T-helper 2 cell treated with Interferon-gamma antibody and Interleukin-4, amounts not matched to agents 100 ng/mL and 5 ng/mL, for 36 hours (primary cell): ENCODE measurements at regions not wholly inside any gene's neighbourhood (a gene's known extent, or its start where the extent isn't known, plus 50 kb on each side); places are given as distances from the start of the nearest gene placed in this dataset.

Source experiments
- intact Hi-C: fragments of 100-400 bp; cut with micrococcal nuclease; formaldehyde crosslinking; loops from one replicate; pipeline ENCODE4 v1.15.1; 2023

DNA sequence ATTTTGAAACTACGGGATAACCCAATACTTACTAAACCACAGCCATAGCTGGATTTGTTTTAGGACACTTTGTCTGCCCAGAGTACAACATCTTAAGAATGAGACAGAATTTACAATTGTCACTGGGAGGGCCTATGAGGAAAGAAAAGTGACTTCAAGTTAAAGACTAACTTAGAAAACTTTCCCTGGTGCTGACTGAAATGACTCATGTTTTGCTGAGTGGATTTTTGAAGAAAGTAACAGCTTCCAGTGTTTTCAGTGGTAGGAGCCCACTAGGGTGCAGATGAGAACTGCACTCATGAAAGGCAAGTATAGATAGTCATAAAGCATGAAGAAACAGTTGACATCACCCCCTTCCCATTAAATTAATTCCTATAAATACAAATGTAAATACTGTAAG lies 988.2 kb upstream of the MAP3K7 start:
- intact Hi-C loops = no loop called here

DNA sequence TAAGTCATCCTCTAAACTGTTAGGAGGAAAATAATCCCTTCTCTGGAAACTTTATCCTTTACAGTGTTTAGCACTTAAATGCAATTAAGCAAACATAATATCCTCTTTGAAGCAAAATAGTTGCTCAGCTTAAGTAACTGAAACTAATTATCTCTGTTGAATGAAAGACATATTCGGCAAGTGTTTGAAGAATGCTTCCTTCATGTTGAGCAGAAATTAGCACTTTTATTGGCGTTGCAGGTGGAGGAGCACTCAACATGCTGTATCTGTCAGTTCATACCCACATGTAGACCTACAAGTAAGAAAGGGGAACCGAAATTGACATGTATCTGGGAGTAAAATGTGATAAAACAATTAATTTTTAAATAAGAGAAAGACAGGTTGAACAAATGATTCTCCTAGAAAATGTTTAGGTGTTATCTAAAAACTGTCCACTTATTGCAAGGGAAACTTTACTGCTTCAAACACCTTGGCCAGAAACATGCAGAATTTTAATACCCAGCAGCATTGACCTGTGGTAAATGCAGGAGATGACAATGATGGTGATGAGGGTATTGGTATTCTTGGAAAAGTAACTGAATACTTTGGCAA lies 987.0 kb upstream of the MAP3K7 start:
- intact Hi-C loops = no loop called here

DNA sequence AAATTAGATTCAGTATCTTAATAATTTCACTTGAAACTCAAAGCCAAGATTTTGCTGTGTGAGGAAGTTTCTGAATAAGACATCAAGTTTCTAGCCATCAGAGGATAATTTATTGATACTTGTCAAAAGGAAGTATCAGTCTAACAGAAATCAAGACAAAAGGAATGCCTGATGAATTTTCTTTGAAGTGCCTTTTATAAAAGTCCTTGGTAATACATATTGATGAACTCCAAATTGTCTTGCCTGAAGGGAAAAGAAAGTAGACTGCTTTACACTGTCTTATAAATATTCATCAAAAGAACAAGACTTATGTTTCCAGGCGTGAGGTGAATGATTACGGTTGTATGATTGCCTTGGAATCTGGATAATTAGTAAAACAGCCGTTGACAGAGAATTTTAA lies 986.0 kb upstream of the MAP3K7 start:
- intact Hi-C loops = no loop called here

DNA sequence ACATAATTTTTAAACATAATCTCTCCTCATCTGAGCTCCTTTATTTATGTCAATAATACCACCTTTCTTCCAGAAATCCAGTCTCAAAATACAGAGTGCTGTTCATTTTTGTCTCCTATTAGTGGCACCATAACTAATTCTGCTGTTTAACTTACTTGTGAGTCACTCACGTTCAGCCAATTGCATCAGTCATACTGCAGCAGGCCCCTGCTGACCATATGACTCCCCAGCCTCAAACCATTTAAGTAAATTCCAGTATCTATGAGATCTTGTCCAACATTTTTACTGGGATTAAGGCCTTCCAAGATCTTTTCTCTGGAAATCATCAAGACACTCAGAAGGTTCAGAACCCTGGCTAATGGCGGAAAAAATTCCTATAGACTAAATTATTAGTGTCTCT lies 982.2 kb upstream of the MAP3K7 start:
- intact Hi-C loops = no loop called here

DNA sequence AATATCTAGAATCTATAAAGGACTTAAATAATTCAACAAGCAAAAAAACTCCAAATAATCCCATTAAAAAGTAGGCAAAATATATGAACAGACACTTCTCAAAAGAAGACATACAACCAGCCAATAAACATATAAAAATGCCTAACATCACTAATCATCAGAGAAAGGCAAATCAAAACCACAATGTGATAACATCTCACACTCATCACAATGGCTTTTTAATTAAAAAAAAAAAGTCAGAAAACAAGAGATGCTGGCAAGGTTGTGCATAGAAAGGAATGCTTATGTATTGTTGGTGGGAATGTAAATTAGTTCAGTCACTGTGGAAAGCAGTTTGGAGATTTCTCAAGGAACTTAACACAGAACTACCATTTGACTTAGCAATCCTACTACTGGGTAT lies 979.6 kb upstream of the MAP3K7 start:
- intact Hi-C loops = no loop called here

DNA sequence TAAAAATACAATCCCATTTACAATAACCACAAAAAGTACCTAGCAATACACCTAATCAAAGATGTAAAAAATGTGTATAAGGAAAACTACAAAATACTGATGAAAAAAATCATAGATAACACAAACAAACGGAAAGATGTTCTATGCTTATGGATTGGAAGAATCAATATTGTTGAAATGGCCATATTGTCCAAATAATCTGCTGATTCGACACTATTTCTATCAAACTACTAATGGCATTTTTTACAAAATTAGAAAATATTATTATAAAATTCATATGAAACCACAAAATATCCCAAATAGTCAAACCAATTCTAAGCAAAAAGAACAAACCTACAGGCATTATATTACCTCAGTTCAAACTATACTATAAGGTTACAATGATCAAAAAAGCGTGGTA lies 978.3 kb upstream of the MAP3K7 start:
- intact Hi-C loops = no loop called here

DNA sequence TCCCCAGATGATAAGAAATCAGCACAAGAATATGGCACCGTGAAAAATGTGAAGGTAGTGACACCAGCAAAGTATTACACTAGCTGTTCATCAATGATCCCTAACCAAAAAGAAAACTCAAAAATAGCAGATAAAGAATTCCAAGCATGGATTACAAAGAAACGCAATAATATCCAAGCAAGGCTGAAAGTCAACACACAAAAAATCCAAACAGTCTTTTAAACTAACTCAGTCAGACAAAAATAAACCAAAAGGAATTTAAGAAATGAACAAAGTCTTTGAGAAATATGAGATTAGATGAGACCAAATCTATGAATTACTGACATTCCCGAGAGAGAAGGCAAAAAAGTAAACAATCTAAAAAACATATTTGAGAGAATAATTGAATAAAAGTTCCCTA lies 976.1 kb upstream of the MAP3K7 start:
- intact Hi-C loops = no loop called here

DNA sequence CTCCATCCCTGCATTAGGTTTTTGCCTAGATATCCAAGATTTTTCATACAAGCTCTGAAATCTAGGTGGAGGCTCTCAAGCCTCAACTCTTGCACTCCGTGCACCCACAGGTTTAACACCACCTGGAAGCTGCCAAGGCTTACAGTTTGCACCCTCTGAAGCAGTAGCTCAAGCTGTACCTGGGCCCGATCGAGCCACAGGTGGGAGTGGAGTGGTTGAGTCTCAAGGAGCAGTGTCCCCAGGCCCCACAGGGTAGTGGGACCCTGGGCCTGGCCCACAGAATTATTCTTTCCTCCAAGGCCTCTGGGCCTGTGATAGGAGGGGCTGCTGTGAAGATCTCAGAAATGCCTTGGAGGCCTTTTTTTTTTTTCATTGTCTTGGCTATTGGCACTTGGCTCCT lies 973.5 kb upstream of the MAP3K7 start:
- intact Hi-C loops = no loop called here

DNA sequence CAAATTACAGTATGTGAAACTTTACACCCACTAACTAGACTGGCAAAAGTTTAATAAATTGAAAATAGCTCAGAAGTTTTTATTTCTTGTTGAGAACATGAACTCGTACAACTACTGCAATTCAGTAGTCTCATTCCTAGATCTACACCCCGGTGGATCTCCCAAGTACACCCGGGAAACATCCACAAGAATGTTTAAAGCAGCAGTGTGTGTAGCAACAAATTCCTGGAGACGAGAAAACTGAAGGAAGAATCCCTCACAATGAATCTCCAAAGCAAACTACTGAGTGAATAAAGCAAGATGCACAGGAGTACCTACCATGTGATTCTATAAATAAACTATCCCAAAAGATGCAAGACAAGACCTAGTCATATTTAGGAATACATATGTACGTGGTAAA lies 954.0 kb upstream of the MAP3K7 start:
- intact Hi-C loops = no loop called here

DNA sequence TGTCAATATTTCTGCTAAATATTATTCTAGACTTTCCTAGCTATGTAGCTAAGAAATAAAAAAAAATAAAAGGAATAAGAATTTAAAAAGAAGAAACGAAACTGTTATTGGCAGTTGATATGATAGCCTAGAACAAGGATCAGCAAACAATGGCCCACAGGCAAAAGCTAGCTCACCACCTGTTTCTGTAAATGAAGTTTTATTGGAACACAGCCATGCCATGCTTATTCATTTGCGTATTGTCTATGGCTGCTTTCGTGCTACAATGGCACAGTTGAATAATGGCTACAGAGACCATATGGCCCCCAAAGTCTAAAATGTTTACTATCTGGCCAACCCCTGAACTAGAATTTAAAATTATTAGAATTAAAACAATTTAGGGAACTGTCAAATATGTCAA lies 952.6 kb upstream of the MAP3K7 start:
- intact Hi-C loops = no loop called here

DNA sequence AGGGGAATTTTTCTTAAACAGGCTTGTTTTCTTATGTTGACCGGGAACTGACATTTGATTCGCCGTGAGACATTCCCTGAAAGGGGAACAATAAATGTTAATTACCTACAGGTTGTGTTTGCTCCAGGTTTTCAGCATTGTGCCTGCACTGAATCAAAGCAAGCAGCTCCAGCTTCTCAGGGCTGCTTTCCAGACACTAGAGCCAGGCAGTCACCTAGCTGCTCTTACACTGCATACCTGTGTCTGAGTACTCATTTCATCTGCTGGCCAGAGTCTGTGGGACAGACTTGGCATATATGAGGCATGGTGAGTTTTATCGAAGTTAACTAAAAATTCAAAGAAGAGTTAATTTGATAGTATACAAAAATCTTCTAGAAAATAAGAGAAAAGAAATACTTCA lies 951.8 kb upstream of the MAP3K7 start:
- intact Hi-C loops = no loop called here

DNA sequence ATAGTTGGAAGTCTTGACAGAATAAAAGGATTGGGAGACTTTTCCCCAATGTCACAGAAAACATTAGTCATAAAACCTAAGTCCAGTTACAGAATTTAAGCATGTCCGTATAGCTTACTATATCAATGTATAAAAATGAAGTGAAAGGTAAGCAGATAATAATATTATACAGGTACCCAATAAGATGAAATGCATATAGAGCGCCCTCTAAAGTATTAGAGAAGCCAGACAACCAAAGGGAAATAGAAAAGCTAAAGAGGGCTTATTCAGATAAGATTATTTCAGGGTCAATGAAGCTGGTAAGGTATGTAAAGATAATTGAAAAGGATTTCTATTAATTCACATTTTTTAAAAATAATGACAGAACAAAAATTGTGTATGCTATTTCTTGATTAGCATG lies 947.7 kb upstream of the MAP3K7 start:
- intact Hi-C loops = no loop called here

DNA sequence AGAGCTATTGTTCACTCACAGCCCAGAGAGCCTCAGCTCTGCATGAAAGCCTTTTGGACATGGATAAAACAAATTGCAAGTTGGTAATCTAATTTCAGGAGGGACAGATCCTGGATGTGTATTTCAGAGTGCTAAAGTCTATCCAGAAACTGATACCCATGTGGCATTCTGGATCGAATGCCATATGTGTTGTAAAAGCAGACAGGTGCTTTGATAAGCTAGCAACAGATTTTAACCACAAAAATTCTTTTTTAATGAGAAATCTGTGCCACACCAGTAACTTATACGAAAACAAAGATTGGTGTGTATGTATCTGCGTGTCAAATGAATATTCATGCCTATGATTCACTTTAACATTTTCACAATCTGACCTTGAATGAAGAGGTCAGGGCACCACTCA lies 936.6 kb upstream of the MAP3K7 start:
- intact Hi-C loops = no loop called here

DNA sequence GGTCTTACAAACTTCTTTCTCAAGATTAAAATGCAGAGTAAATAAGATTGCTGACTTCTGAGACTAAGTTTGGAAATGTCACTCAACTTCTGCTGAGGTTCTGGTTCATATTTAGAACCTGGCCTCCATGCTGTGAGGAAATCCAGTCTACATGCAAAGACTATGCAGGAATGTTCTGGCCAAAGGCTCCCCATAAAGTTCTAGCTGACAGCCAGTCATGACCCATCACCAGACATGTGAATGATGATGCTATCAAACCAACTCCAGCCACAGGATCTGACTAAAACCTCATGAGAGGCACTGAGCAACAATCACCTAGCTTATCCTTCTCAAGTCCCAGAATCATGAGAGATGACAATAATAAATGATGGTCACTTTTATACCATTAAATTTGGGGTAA lies 935.1 kb upstream of the MAP3K7 start:
- intact Hi-C loops = no loop called here

DNA sequence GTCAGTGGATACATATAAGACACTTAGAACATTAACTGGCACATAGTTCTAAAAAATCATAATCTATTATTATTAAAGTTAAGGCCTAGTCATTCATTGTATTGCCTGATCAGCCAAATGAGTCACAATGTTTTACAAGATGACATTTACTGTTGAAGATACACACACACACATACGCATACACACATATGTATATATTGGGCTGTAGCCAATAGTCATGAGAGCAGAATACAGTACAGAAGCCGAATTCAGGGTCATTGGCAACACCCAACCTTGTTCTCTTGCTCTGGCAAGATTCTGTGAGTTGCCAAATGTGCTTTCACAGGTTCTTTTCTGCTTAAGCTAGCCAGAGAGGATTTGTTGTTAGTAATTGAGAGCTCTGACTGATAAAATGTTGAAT lies 922.8 kb upstream of the MAP3K7 start:
- intact Hi-C loops = no loop called here

DNA sequence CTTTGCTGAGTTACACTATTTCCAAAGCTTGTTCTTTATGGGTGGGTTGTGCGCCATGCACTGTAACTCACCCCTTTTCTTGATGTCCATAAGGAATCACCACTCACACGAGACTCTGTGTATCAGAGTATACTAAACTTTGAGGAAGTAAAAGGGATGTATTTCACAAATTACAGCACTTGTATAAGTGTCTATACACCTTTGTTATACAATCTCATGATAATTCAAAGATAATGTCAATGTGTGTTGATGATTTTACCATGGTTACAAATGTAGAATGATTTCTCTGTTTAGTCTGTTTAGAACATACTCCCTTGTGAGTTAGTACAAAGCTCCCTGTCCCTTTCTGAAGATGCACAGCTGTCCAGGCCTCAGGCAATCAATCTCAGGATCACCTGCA lies 922.2 kb upstream of the MAP3K7 start:
- intact Hi-C loops = no loop called here

DNA sequence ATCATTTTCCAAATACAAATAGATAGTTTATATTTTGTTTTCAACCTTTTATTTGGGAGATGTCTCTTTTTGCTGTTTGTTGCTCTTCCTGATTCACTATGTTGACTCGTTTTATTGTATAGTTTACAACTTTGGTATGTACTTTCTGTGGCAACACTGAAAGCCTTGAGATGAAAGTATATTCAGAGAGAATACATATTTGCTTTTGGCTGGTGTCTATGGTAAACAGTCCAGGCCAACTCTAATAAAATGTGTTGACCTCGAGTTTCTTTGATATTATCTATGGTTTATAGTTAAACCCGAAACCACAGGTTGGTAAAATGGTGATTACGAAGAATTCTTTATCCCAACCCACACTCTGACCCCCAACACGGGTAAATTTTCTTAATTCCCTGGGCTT lies 919.6 kb upstream of the MAP3K7 start:
- intact Hi-C loops = no loop called here

DNA sequence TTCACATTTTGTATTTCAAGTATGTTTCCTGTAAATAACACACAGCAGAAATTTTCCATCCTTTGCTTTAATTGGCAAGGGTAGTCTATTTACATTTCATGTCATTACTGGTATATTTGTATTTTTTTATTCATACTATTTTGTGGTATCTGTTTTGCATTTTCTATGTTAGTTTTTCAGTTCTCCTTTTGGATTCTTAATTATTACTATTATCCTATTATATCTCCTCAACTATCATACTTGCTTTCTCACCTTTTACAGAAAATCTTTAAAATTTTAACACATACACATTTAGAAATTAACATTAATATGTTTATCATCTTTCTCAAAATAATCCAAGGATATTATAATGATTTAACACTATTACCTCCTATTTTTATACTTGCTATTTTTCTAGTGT lies 918.3 kb upstream of the MAP3K7 start:
- intact Hi-C loops = no loop called here

DNA sequence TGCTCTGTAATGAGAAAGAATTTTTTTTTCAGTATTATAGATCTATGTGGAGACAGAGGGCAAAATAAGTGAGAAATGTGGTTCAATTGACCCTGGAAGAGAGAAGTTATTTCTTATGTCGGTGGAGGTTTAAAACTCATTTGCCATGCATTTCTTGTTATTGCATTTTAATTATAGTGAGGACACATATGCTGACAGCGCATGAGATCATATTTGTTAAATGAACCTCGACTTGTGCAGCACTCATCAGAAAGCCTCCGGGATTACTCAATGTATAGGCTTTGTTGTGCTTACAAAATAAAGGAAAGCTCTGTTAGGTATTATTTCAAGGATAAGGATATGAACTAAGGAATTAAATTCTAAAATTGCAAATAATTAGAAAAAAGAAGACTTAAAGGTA lies 915.1 kb upstream of the MAP3K7 start:
- intact Hi-C loops = no loop called here

DNA sequence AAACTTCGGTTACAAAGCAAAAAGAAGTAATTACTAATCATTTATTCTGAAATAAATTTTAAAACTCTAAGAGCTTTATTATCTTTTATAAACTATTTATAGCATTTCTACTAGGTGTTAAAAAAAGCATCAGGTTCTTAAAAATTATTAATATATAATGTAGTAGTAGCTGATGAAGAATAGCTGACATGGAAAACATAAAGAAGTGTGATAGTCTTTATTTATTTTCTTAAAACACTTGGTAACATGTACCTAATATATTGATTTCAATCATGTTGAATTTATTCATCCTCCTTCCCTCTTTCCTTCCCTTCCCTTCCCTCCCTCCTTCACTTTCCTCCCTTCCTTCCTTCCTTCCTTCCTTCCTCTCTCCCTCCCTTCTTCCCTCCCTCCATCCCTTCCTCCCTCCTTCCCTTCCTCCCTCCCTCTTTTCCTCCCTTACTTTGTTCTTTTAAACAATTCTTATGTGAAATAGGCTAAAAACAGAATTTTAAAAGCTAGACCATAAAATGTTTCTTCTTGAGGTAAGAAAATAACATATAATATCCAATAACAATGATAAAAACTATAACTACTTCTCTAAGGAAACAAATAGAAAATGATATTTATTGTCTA lies 913.9 kb upstream of the MAP3K7 start:
- intact Hi-C loops = no loop called here

DNA sequence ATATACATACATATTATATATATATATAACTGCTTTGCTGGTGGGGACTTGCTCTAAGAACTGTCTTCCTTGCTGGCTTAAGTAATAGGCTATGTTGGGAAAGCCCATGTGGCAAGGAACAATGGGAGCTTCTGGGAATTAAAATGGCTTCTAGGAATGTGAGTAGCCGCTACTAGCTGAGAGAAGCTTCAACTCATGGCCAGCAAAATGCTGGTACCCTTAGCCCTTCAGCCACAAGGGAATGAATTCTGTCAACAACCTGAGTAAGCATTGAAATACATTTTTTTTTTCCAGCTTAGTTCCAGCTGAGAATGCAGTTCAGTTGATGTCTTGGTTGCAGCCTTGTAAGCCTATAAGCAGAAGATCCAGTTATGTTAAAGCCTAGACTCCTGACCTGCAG lies 911.7 kb upstream of the MAP3K7 start:
- intact Hi-C loops = no loop called here

DNA sequence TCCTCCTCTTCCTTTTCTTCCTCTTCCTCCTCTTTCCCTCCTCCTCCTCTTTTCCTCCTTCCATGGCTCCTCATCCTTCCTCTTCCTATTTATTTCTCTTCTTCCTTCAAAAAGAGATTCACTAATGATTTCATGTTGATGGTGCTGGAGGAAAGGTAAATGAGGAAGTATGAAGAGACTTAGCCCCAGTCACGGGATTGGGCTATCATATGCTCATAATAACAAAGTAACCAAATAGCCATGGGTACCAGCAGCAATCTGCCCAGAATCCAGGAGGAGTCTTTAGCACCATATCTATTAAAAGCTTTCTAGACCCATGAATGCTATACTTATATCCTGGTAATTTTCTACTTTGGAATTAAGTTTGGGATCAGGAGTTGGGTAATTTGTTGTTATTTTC lies 910.9 kb upstream of the MAP3K7 start:
- intact Hi-C loops = no loop called here

DNA sequence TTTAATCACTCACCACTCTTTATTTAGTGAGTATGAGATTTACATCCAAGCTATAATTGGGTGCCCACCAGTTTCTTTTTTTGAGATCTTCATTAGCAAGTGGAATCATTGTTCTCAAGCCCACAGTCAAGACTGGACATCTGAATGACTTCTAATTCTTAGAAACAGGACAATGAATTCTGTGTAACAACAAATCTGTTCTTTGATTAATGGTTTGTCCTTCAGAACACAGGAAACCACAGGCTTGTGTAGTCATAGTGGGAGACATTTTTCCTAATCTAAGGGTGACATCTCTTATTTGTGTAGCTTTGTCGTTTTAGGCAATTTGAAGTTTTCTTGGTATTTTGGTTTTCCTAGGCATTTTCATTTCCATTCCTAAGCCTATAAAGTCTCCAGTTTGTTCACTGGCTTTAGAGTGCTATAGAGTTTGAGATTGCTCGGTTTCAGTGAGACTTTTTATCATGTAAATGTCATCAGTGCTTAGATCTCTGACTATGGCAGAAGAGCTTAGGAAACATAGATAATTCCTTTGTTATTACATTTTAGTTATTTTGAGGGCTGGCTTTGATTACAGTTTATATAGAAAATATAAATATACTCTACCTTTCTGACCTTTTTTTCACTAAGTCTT lies 903.9 kb upstream of the MAP3K7 start:
- intact Hi-C loops = no loop called here
